IMR-90 (cell line): ENCODE measurements at regions not wholly inside any gene's neighbourhood (a gene's known extent, or its start where the extent isn't known, plus 50 kb on each side); places are given as distances from the start of the nearest gene placed in this dataset.

Experiments used
- ATAC-seq: fragments of 200-7000 bp; cut with Tn5 transposase; 2 replicates; pipeline ENCODE4 v1.9.1; 2020; ENCODE audit warnings: low read depth, mild to moderate bottlenecking, moderate library complexity
- BruUV-seq: library from RNA; stranded (reverse); fragments of 400-500 nt; replicated peaks from 2 replicates; lab custom pipeline; 2021; lab: Mats Ljungman, UMichigan
- CTCF ChIA-PET: fragments of 300-600 bp; formaldehyde crosslinking; extraction: SDS; loops from one replicate; lab custom pipeline; 2021; ENCODE audit warnings: antibody characterized with exemption; lab: Yijun Ruan, JAX
- POLR2A ChIA-PET: fragments of 300-600 bp; sonication (Branson Sonifier 250); formaldehyde crosslinking; loops from one replicate; lab custom pipeline; 2022; ENCODE audit warnings: antibody characterized with exemption; ENCODE audit not compliant: unreplicated experiment; lab: Charles Lee
- DNase-seq: peaks from one replicate; pipeline ENCODE4 v3.0.0; 2013
- H2AFZ ChIP-seq: replicated peaks from 2 replicates; pipeline ENCODE3; 2013; ENCODE audit warnings: low read length, mild to moderate bottlenecking; ENCODE audit not compliant: poor library complexity
- H2AK5ac ChIP-seq: 2 replicates; pipeline ENCODE4 v1.6.1; 2013; ENCODE audit warnings: low read depth, low read length, inconsistent platforms
- H2AK9ac ChIP-seq: replicated peaks from 2 replicates; pipeline ENCODE3; 2013; ENCODE audit warnings: mild to moderate bottlenecking, low read depth, low read length, moderate library complexity; ENCODE audit not compliant: poor library complexity
- H2BK120ac ChIP-seq: 2 replicates; pipeline ENCODE4 v1.6.1; 2013; ENCODE audit warnings: low read depth, low read length, inconsistent platforms
- H2BK15ac ChIP-seq: 3 replicates; pipeline ENCODE4 v1.6.1; 2013; ENCODE audit warnings: low read depth, low read length, inconsistent platforms
- H2BK20ac ChIP-seq: 2 replicates; pipeline ENCODE4 v1.6.1; 2013; ENCODE audit warnings: low read depth, mild to moderate bottlenecking, inconsistent platforms, low read length, moderate library complexity
- H2BK5ac ChIP-seq: 2 replicates; pipeline ENCODE4 v1.6.1; 2013; ENCODE audit warnings: mild to moderate bottlenecking, low read depth, low read length, inconsistent platforms; ENCODE audit not compliant: poor library complexity, severe bottlenecking
- H3K14ac ChIP-seq: replicated peaks from 2 replicates; pipeline ENCODE4 v1.6.1; 2013; ENCODE audit warnings: low read depth, low read length, inconsistent platforms
- H3K18ac ChIP-seq: 2 replicates; pipeline ENCODE4 v1.6.1; 2013; ENCODE audit warnings: low read depth, low read length, control low read depth
- H3K23ac ChIP-seq: 2 replicates; pipeline ENCODE4 v1.6.1; 2013; ENCODE audit warnings: low read depth, low read length, inconsistent platforms
- H3K27ac ChIP-seq: 2 replicates; pipeline ENCODE4 v1.5.1; 2013; ENCODE audit warnings: mild to moderate bottlenecking, control low read depth, low read length; ENCODE audit not compliant: insufficient read depth
- H3K27me3 ChIP-seq: 2 replicates; pipeline ENCODE4 v1.6.1; 2013; ENCODE audit warnings: low read length; ENCODE audit not compliant: control insufficient read depth, insufficient read depth
- H3K36me3 ChIP-seq: 2 replicates; pipeline ENCODE4 v1.6.1; 2013; ENCODE audit warnings: low read length, mixed read lengths; ENCODE audit not compliant: control insufficient read depth, insufficient read depth
- H3K4ac ChIP-seq: 2 replicates; pipeline ENCODE4 v1.6.1; 2013; ENCODE audit warnings: low read depth, low read length, inconsistent platforms
- H3K4me1 ChIP-seq: 2 replicates; pipeline ENCODE4 v1.6.1; 2013; ENCODE audit warnings: low read length, mixed read lengths; ENCODE audit not compliant: control insufficient read depth, insufficient read depth
- H3K4me2 ChIP-seq: 2 replicates; pipeline ENCODE4 v1.6.1; 2013; ENCODE audit warnings: low read depth, mild to moderate bottlenecking, control low read depth, low read length, moderate library complexity
- H3K4me3 ChIP-seq: 2 replicates; pipeline ENCODE4 v1.5.1; 2013; ENCODE audit warnings: low read depth, mild to moderate bottlenecking, control low read depth, low read length, moderate library complexity; ENCODE audit not compliant: insufficient read depth
- H3K56ac ChIP-seq: 2 replicates; pipeline ENCODE4 v1.6.1; 2013; ENCODE audit warnings: low read length, inconsistent platforms; ENCODE audit not compliant: insufficient read depth; ENCODE audit errors: extremely low read depth
- H3K79me1 ChIP-seq, 2 experiments: 2 replicates each; pipeline ENCODE4 v1.6.1; 2013; ENCODE audit warnings: low read length in 2 of 2, inconsistent platforms in 1 of 2, low read depth in 1 of 2
- H3K9ac ChIP-seq: 2 replicates; pipeline ENCODE4 v1.6.1; 2013; ENCODE audit warnings: low read depth, low read length, control low read depth
- H3K9me1 ChIP-seq: 2 replicates; pipeline ENCODE4 v1.6.1; 2013; ENCODE audit warnings: low read length, inconsistent platforms; ENCODE audit not compliant: insufficient read depth
- H3K9me3 ChIP-seq: 2 replicates; pipeline ENCODE4 v1.6.1; 2013; ENCODE audit warnings: low read length; ENCODE audit not compliant: control insufficient read depth, insufficient read depth
- H4K20me1 ChIP-seq: 2 replicates; pipeline ENCODE4 v1.6.1; 2013; ENCODE audit warnings: low read length, inconsistent platforms; ENCODE audit not compliant: insufficient read depth
- H4K5ac ChIP-seq: 2 replicates; pipeline ENCODE4 v1.6.1; 2013; ENCODE audit warnings: mild to moderate bottlenecking, low read depth, low read length, control low read depth
- H4K8ac ChIP-seq, 2 experiments: 2 replicates each; pipeline ENCODE4 v1.6.1; 2013; ENCODE audit warnings: low read depth in 2 of 2, low read length in 2 of 2, control low read depth in 1 of 2, inconsistent platforms in 1 of 2
- H4K91ac ChIP-seq: 2 replicates; pipeline ENCODE4 v1.6.1; 2013; ENCODE audit warnings: low read depth, low read length, inconsistent platforms; ENCODE audit not compliant: insufficient read depth
- CEBPB ChIP-seq: IDR thresholded peaks from 2 replicates; pipeline ENCODE4 v1.6.1; 2012; ENCODE audit warnings: low read depth, low read length, improper control_type of control experiment
- USF2 ChIP-seq: fragments of 150-350 bp; IDR thresholded peaks from 2 replicates; pipeline ENCODE4 v1.6.1; 2017; ENCODE audit warnings: mild to moderate bottlenecking, antibody characterized with exemption, low read length, low read depth
- WGBS, 2 experiments: methylation state at CpG; one replicate each; pipeline versions ENCODE4 v1.1.5 to v1.1.7; 2013; ENCODE audit warnings: missing lambda C conversion rate in 2 of 2; ENCODE audit not compliant: insufficient read length in 1 of 2; ENCODE audit errors: extremely low coverage in 2 of 2; 5-methylcytosine and 5-hydroxymethylcytosine counted together
- dilution Hi-C: fragments of 300-500 bp; cut with HindIII; formaldehyde crosslinking; loops from one replicate; pipeline ENCODE4 v1.14.3; 2018; ENCODE audit warnings: low sequenced_read_pairs; ENCODE audit not compliant: unreplicated experiment
- in situ Hi-C: fragments of 300-500 bp; cut with MboI; formaldehyde crosslinking; loops from 3 replicates; pipeline ENCODE4 v1.14.3; 2019; ENCODE audit warnings: low sequenced_read_pairs, inconsistent platforms, mixed read lengths
- intact Hi-C: fragments of 100-400 bp; cut with micrococcal nuclease; formaldehyde crosslinking; loops from 2 replicates; pipeline ENCODE4 v1.10.0; 2022

DNA sequence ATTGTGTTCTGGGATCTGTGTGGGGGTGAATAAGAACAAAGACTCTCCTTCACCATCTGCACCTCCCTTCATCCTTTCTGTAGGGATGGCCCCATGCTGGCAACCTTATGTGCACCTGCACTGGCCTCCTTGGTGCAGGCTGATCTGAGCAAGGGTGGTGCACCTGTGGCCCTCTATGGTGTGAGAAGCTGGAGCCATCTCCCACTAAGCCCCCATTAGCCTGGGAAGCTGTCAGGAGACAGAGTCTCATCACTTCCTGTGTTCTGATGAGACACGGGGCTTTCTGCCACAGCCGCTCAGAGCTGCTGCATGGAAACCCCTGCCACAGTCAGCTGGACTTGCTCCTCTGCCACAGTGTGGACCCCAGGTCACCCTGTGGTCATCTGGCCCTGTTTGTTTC, 565.3 kb upstream of the SALL3 start:
- Histone ChIP-seq H3K4me3 (no peak overlapping the region), H3K79me1 (no peaks in the 10 kb centered on the region), H3K9me3 (peaks cover 30% of the 10 kb centered on the region), H3K18ac (no peak overlapping the region), H2BK15ac (no peak overlapping the region), H4K8ac (no peak overlapping the region), H2BK5ac (no peak overlapping the region), H3K27me3 (no peaks in the 10 kb centered on the region), H3K27ac (no peak overlapping the region), H2BK120ac (no peak overlapping the region), H3K23ac (no peak overlapping the region), H4K5ac (no peak overlapping the region), H2BK20ac (no peak overlapping the region), H2AK9ac (no peak overlapping the region), H2AK5ac (no peak overlapping the region), H3K4ac (no peak overlapping the region), H3K9ac (no peak overlapping the region), H3K4me1 (no peaks in the 10 kb centered on the region), H3K9me1 (no peaks in the 10 kb centered on the region), H3K14ac (no peak overlapping the region), H3K56ac (no peak overlapping the region), H4K91ac (no peak overlapping the region), H4K20me1 (no peaks in the 10 kb centered on the region), H2AFZ (no peak overlapping the region), H3K4me2 (no peak overlapping the region), H3K36me3 (no peaks in the 10 kb centered on the region)
- dilution Hi-C loops (no loop called here), intact Hi-C loops (no loop called here), in situ Hi-C loops (no loop called here)
- TF ChIP-seq USF2: no peak
- no peak for TF ChIP-seq CEBPB
- no TSS peak for BruUV-seq
- no peak for DNase-seq
- CTCF ChIA-PET: no interaction called here
- whole genome bisulfite sequencing, 2 experiments: no CpG with 5 or more reads among the region's 2 CpGs
- POLR2A ChIA-PET: no interaction called here
- no peak for ATAC-seq
